C4-2B (cell line): ENCODE measurements at regions not wholly inside any gene's neighbourhood (a gene's known extent, or its start where the extent isn't known, plus 50 kb on each side); places are given as distances from the start of the nearest gene placed in this dataset.
"Not testable (repeated sequence)": the region's sequence is repeated elsewhere in the genome, so short reads cannot be mapped to it uniquely, and the experiment has no call there.

ENCODE experiments used
- H3K27ac ChIP-seq: fragments of 450-650 bp; 2 replicates; pipeline ENCODE4 v1.5.1; 2017
- CTCF ChIP-seq: fragments of 450-650 bp; conservative IDR thresholded peaks from 2 replicates; pipeline ENCODE4 v1.5.1; 2017; ENCODE audit warnings: mild to moderate bottlenecking
- ZFX ChIP-seq: fragments of 450-650 bp; IDR thresholded peaks from 2 replicates; pipeline ENCODE4 v1.6.1; 2017

GRCh38 chr6:33885132-33886057 lies 81.6 kb upstream of the MLN start:
- H3K27ac ChIP-seq, result no peak overlapping the region
- no peak for TF ChIP-seq ZFX
- TF ChIP-seq CTCF, result no peak

GRCh38 chr6:33883621-33884020 lies 79.8 kb upstream of the MLN start:
- not testable (repeated sequence) for H3K27ac ChIP-seq

GRCh38 chr6:33882154-33882553 lies 78.4 kb upstream of the MLN start:
- no peak overlapping the region for H3K27ac ChIP-seq
- no peak for TF ChIP-seq CTCF
- no peak for TF ChIP-seq ZFX

- peak overlapping the region; percentile 17; the same call in 1 of the 2 replicates for H3K27ac ChIP-seq
- TF ChIP-seq ZFX (no peak), CTCF (no peak)
Observed at GRCh38 chr6:33880766-33881165, 77.0 kb upstream of the MLN start.

- TF ChIP-seq CTCF, result no peak
- TF ChIP-seq ZFX, result no peak
- peak overlapping the region; percentile 48 for H3K27ac ChIP-seq
Observed at GRCh38 chr6:33880104-33880678, 76.4 kb upstream of the MLN start.

- H3K27ac ChIP-seq, result no peak overlapping the region
Observed at GRCh38 chr6:33878562-33878961, 74.8 kb upstream of the MLN start.

GRCh38 chr6:33877982-33878535 lies 74.3 kb upstream of the MLN start:
- no peak for TF ChIP-seq CTCF
- no peak for TF ChIP-seq ZFX
- H3K27ac ChIP-seq, result no peak overlapping the region

More at GRCh38 chr6:33878562-33878961, 74.8 kb upstream of the MLN start:
- TF ChIP-seq CTCF, result no peak
- TF ChIP-seq ZFX, result no peak
